ENCODE measurements at regions not wholly inside any gene's neighbourhood (a gene's known extent, or its start where the extent isn't known, plus 50 kb on each side); places are given as distances from the start of the nearest gene placed in this dataset.

DNA sequence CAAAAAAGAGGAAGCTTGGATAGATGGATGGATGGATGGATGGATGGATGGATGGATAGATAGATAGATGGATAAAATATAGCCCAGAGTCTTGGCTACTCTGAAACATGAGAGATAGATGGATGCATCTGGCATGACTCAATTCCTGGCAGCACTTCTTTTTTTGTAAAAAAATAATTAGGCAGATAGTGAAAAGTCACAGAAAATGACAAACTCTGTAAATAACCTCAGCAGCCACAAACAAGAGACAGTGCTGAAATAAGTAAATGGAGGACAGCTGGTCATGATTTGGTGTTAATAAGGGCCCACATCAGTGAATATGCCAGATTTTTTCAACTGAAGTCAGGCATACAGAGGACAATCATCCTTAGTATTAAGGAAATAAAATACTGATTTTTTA, 585.0 kb upstream of the GCFC2 start:
- no peak overlapping the region for H3K4me3 ChIP-seq (ENCODE audit: severe bottlenecking)
- TF ChIP-seq, protein P1, sequence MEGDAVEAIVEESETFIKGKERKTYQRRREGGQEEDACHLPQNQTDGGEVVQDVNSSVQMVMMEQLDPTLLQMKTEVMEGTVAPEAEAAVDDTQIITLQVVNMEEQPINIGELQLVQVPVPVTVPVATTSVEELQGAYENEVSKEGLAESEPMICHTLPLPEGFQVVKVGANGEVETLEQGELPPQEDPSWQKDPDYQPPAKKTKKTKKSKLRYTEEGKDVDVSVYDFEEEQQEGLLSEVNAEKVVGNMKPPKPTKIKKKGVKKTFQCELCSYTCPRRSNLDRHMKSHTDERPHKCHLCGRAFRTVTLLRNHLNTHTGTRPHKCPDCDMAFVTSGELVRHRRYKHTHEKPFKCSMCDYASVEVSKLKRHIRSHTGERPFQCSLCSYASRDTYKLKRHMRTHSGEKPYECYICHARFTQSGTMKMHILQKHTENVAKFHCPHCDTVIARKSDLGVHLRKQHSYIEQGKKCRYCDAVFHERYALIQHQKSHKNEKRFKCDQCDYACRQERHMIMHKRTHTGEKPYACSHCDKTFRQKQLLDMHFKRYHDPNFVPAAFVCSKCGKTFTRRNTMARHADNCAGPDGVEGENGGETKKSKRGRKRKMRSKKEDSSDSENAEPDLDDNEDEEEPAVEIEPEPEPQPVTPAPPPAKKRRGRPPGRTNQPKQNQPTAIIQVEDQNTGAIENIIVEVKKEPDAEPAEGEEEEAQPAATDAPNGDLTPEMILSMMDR (IDR thresholded peaks at IDR 0.05; ENCODE audit: poor library complexity, severe bottlenecking): no peak
- no peaks in the 10 kb centered on the region for H3K9me3 ChIP-seq (ENCODE audit: severe bottlenecking)
- no peak for DNase-seq (ENCODE audit: low spot score)
- no peaks in the 10 kb centered on the region for H3K36me3 ChIP-seq (ENCODE audit: low read depth)
- H3K27me3 ChIP-seq (ENCODE audit: insufficient read depth, poor library complexity, severe bottlenecking): no peaks in the 10 kb centered on the region
- ATAC-seq (ENCODE audit: low read depth): no peak
- no peaks in the 10 kb centered on the region for H3K4me1 ChIP-seq (ENCODE audit: insufficient read depth, poor library complexity, severe bottlenecking)
- H3K27ac ChIP-seq (ENCODE audit: poor library complexity, severe bottlenecking): no peak overlapping the region

DNA sequence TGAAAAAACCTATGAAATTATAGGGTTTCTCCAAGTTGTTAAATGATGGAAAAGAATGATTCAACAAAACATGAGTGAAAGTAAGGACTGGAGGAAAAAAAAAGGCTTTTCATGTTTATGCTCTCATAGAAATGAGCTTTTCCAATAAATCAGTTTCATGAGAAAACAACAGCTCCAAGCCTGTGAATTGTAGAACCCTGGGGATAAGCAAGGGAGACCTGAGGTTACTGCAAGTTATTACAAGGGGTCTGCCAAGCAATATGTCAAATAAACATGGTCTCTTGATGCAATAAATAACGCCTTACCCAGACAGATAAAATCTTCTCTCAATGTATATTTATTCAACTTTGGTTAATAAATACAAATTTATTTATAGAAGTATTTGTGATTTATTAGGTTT, 577.9 kb upstream of the GCFC2 start:
- H3K27ac ChIP-seq (ENCODE audit: poor library complexity, severe bottlenecking): no peak overlapping the region

DNA sequence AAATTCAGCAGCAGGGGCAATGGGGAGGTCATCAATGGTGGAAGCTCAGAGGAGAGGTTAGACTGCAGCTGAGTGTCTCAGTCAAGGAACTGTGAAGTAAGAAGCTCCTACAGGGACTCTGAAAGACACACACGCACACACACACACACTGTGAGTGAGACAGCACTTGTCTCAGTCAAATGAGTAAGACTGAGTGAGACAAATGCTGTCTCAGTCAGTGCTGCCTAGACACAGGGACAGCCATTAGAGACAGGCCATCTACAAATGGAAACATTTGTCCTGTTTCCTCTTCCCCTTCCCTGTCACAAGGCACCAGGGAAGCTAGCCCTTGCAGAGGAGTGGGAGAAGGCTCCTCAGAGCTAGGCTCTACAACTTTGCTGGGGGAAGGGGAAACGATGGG, 577.4 kb upstream of the GCFC2 start:
- H3K4me1 ChIP-seq (ENCODE audit: insufficient read depth, poor library complexity, severe bottlenecking): no peaks in the 10 kb centered on the region
- no peak overlapping the region for H3K27ac ChIP-seq (ENCODE audit: poor library complexity, severe bottlenecking)
- DNase-seq (ENCODE audit: low spot score) (no peak), ATAC-seq (ENCODE audit: low read depth) (no peak)
- no peaks in the 10 kb centered on the region for H3K27me3 ChIP-seq (ENCODE audit: insufficient read depth, poor library complexity, severe bottlenecking)
- H3K4me3 ChIP-seq (ENCODE audit: severe bottlenecking): no peak overlapping the region
- no peaks in the 10 kb centered on the region for H3K36me3 ChIP-seq (ENCODE audit: low read depth)
- TF ChIP-seq, protein P1 (IDR thresholded peaks at IDR 0.05; ENCODE audit: poor library complexity, severe bottlenecking): no peak
- H3K9me3 ChIP-seq (ENCODE audit: severe bottlenecking): no peaks in the 10 kb centered on the region

More for the DNA sequence above, 577.9 kb upstream of the GCFC2 start:
- Histone ChIP-seq H3K36me3 (ENCODE audit: low read depth) (no peaks in the 10 kb centered on the region), H3K9me3 (ENCODE audit: severe bottlenecking) (no peaks in the 10 kb centered on the region), H3K4me3 (ENCODE audit: severe bottlenecking) (no peak overlapping the region), H3K4me1 (ENCODE audit: insufficient read depth, poor library complexity, severe bottlenecking) (no peaks in the 10 kb centered on the region), H3K27me3 (ENCODE audit: insufficient read depth, poor library complexity, severe bottlenecking) (no peaks in the 10 kb centered on the region)
- DNase-seq (ENCODE audit: low spot score) (no peak), ATAC-seq (ENCODE audit: low read depth) (no peak)
- TF ChIP-seq, protein P1 (IDR thresholded peaks at IDR 0.05; ENCODE audit: poor library complexity, severe bottlenecking): no peak

DNA sequence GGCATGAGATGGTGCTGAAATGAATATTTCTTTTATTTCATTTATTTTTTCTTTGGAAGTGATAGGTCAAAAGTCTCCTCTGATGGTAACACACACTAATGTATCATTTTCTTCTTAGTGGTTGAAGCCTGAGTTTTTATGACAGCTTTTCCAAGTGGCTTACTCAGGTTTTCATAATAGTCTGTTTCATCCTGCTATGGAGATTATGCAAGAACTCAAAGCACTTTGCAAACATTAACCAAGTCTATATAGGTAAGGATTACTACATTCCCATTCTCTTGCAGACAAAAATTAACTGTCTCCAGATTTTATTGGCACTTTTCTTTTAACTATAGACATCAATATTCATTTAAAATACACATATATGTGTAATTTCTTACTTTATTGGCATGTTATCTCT, 572.6 kb upstream of the GCFC2 start:
- Histone ChIP-seq H3K4me1 (ENCODE audit: insufficient read depth, poor library complexity, severe bottlenecking) (no peaks in the 10 kb centered on the region), H3K27ac (ENCODE audit: poor library complexity, severe bottlenecking) (no peak overlapping the region), H3K4me3 (ENCODE audit: severe bottlenecking) (no peak overlapping the region), H3K9me3 (ENCODE audit: severe bottlenecking) (no peaks in the 10 kb centered on the region), H3K27me3 (ENCODE audit: insufficient read depth, poor library complexity, severe bottlenecking) (no peaks in the 10 kb centered on the region), H3K36me3 (ENCODE audit: low read depth) (no peaks in the 10 kb centered on the region)
- TF ChIP-seq, protein P1 (IDR thresholded peaks at IDR 0.05; ENCODE audit: poor library complexity, severe bottlenecking): no peak
- ATAC-seq (ENCODE audit: low read depth): no peak
- no peak for DNase-seq (ENCODE audit: low spot score)

DNA sequence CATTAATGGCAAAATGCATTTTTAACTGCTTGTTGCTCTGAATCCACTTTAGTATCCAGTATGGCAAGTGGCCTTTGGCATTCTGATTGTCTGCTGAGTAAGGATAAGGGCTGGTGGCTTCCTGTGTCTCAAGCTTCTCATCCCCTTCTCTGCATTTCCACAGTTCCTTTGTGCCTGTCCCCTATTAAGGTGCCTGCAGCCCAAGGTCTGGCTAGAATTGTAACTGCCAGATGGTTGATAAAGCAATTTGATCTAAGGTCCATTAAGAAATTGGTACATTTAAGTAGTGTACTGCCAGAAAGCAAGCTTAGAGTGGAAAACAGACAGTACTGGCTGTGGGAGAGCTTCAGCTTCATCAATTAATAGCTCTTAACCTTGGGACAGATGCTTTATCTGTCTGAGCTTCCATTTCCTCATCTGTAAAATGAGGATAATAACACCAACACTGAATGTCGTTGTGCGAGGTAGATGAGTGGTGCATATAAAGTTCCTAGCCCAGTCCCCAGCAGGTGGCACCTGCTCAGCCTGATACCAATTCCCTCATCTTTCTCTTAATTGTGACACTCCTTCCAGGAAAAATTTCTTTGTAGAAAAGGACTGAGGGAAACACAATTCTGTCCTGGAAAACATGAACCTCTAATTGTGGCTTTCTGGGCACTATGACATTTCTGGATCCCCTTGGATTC, 570.6 kb upstream of the GCFC2 start:
- H3K27ac ChIP-seq (ENCODE audit: poor library complexity, severe bottlenecking): no peak overlapping the region
- ATAC-seq (ENCODE audit: low read depth) (no peak), DNase-seq (ENCODE audit: low spot score) (no peak)
- H3K9me3 ChIP-seq (ENCODE audit: severe bottlenecking): no peaks in the 10 kb centered on the region
- H3K4me3 ChIP-seq (ENCODE audit: severe bottlenecking): no peak overlapping the region
- no peaks in the 10 kb centered on the region for H3K27me3 ChIP-seq (ENCODE audit: insufficient read depth, poor library complexity, severe bottlenecking)
- H3K4me1 ChIP-seq (ENCODE audit: insufficient read depth, poor library complexity, severe bottlenecking): no peaks in the 10 kb centered on the region
- TF ChIP-seq, protein P1 (IDR thresholded peaks at IDR 0.05; ENCODE audit: poor library complexity, severe bottlenecking): no peak
- no peaks in the 10 kb centered on the region for H3K36me3 ChIP-seq (ENCODE audit: low read depth)
